RWPE1 (cell line): ENCODE measurements at regions not wholly inside any gene's neighbourhood (a gene's known extent, or its start where the extent isn't known, plus 50 kb on each side); places are given as distances from the start of the nearest gene placed in this dataset.

Experiments
- CTCF ChIA-PET: fragments of 350-600 bp; sonication (Branson Sonifier 250); formaldehyde crosslinking; extraction: SDS; loops from one replicate; lab custom pipeline; 2021; lab: Yijun Ruan, JAX
- POLR2A ChIA-PET: fragments of 400-600 bp; formaldehyde crosslinking; extraction: SDS; loops from one replicate; lab custom pipeline; 2020; ENCODE audit warnings: antibody characterized with exemption; ENCODE audit not compliant: low non-redundant PET; lab: Yijun Ruan, JAX
- DNase-seq: peaks from one replicate; pipeline ENCODE4 v3.0.0; 2012; ENCODE audit warnings: low spot score
- H3K27ac ChIP-seq: fragments of 450-650 bp; 2 replicates; pipeline ENCODE4 v1.5.1; 2017
- TF ChIP-seq, protein P1 (sequence below): fragments of 450-650 bp; conservative IDR thresholded peaks from 2 replicates; pipeline ENCODE4 v1.5.1; 2017; ENCODE audit warnings: low read depth, mild to moderate bottlenecking

DNA sequence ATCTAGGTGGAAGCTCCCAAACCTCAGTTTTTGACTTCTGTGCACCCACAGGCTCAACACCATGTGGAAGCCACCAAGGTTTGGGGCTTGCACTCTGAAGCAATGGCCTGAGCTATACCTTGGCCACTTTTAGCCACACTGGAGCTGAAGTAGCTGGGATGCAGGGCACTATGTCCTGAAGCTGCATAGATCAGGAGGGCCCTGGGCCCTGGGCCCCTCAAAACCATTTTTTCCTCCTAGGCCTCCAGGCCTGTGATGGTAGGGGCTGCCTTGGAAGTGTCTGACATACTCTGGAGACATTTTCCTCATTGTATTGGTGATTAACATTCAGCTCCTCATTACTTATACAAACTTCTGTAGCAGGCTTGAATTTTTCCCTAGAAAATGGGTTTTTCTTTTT lies 273.7 kb downstream of the FGF9 start:
- TF ChIP-seq, protein P1, sequence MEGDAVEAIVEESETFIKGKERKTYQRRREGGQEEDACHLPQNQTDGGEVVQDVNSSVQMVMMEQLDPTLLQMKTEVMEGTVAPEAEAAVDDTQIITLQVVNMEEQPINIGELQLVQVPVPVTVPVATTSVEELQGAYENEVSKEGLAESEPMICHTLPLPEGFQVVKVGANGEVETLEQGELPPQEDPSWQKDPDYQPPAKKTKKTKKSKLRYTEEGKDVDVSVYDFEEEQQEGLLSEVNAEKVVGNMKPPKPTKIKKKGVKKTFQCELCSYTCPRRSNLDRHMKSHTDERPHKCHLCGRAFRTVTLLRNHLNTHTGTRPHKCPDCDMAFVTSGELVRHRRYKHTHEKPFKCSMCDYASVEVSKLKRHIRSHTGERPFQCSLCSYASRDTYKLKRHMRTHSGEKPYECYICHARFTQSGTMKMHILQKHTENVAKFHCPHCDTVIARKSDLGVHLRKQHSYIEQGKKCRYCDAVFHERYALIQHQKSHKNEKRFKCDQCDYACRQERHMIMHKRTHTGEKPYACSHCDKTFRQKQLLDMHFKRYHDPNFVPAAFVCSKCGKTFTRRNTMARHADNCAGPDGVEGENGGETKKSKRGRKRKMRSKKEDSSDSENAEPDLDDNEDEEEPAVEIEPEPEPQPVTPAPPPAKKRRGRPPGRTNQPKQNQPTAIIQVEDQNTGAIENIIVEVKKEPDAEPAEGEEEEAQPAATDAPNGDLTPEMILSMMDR: no peak
- CTCF ChIA-PET: interaction anchor here (0.6 kb wide), 1 partner anchor 170 kb away, joined by 3 read pairs; no protein-coding TSS in a partner anchor
- no peak overlapping the region for H3K27ac ChIP-seq
- POLR2A ChIA-PET: no interaction called here
- no peak for DNase-seq

DNA sequence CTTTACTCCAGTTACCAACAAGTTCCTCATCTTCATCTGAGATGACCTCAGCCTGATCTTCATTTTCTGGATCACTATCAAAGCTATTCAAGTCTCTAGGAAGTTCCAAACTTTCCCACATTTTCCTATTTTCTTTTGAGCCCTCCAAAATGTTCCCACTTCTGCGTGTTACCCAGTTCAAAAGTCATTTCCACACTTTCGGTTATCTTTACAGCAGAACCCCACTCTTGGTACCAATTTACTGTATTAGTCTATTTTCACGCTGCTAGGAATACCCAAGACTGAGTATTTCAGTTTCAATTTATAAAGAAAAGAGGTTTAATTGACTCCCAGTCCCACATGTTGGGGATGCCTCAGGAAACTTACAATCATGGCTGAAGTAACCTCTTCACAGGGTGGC lies 274.3 kb downstream of the FGF9 start:
- ChIA-PET POLR2A (no interaction called here), CTCF (interaction anchor here (0.6 kb wide), 1 partner anchor 170 kb away, joined by 3 read pairs; no protein-coding TSS in a partner anchor)
- no peak overlapping the region for H3K27ac ChIP-seq
- TF ChIP-seq, protein P1: no peak
- no peak for DNase-seq

DNA sequence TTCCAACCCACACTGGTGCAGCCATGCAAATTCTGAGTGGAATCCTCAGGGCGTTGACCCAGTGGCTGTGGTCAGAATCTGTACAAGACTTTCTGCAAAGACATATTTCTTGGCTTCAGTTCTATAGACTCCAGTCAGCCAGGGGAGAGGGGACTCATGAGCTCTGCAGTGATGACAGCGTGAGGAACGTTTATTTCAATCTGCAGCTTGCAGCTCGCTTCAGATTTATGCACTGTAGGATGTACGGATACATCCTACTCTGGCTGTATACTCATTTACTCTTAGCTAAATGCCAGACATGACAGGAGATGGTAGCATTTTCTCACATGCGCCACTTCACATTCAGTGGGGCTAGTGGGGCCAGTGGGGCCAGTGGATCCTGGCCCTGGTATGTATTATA lies 276.1 kb downstream of the FGF9 start:
- no peak overlapping the region for H3K27ac ChIP-seq
- ChIA-PET POLR2A (interaction anchor here (0.6 kb wide), 1 partner anchor 43 kb away, joined by 3 read pairs; no protein-coding TSS in a partner anchor), CTCF (no interaction called here)
- TF ChIP-seq, protein P1: no peak
- DNase-seq: no peak

DNA sequence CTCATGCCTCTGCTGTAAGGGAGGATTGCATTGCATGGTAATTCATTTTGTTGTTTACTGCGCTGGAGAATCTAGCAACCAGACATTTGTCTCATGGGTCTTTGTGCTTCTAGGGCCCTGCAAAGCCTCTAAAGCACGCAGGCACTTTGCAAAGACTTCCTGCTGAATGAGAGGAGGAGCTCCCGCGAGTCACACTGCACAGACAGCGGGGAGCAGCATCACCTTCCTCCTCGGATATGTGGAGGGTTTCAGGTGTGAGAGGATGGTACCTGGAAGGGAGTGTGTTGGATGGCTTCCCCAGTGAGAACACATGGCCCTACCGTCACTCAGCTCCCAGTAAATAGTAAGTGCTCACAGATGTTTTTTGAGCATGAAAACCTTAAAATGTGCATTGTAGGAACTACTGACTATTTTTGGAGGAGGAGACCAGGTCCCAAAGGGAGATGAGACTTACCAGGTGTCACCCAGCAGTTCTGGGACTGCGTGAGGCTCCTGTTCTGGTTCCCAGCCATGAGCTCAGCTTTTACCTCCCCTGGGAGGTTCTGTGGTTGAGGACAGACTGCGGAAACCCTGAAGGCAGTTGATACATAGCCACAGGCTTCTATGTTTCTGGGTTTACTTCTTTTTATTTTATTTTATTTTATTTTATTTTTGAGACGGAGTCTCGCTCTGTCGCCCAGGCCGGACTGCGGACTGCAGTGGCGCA lies 278.0 kb downstream of the FGF9 start:
- no peak for DNase-seq
- TF ChIP-seq, protein P1: no peak
- ChIA-PET POLR2A (no interaction called here), CTCF (no interaction called here)
- no peak overlapping the region for H3K27ac ChIP-seq

DNA sequence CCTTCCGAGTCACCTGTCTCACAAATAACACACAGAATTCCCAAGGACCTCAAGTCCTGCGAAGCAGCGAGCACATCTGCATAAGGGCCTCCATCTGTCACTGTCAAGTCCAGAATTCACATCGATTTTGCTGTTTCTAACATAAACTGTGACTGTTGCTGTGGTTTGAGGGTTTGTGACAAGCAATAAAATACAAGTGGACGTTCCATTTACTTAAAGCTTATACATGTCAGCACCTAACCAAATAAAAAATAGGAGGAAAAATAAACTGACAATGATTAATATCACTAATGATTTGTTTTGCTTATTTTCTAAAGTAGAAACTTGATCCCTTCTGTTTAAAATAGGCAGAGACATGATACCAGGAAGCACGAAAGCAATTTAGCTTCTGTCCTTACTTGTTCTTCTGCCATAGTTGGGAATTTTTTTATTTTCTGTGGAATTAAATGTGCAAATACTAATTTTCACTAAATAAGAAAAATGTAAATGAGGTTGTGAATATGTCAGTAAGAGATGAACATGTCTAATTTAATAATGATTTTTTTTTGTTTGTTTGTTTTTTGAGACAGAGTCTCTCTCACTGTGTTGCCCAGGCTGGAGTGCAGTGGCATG lies 279.1 kb downstream of the FGF9 start:
- CTCF ChIA-PET: interaction anchor here (0.6 kb wide), 1 partner anchor 233 kb away, joined by 3 read pairs; no protein-coding TSS in a partner anchor
- DNase-seq: no peak
- TF ChIP-seq, protein P1: no peak
- POLR2A ChIA-PET: no interaction called here
- H3K27ac ChIP-seq: no peak overlapping the region

DNA sequence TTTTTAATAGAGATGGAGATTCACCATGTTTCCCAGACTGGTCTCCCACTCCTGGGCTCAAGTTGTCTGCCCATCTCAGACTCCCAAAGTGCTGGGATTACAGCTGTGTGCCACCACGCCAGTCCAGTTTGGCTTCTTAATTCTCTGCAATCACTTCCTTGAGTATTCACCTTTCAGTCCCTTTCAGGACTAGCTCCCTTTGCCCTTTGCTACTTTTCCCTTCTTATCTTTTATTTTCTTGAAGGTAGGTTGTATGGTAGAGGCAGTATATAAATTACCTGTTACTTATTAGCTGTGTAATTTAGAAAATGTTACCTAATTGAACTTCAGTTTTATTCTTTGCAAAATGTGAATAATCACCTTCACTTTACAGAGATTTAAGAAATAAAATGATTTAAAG lies 285.8 kb downstream of the FGF9 start:
- no peak for DNase-seq
- CTCF ChIA-PET: no interaction called here
- TF ChIP-seq, protein P1: no peak
- POLR2A ChIA-PET: no interaction called here
- no peak overlapping the region for H3K27ac ChIP-seq
